ENCODE measurements at regions not wholly inside any gene's neighbourhood (a gene's known extent, or its start where the extent isn't known, plus 50 kb on each side); places are given as distances from the start of the nearest gene placed in this dataset.
"Not testable (repeated sequence)": the region's sequence is repeated elsewhere in the genome, so short reads cannot be mapped to it uniquely, and the experiment has no call there.

- DNase-seq (ENCODE audit: low spot score) = no peak
These were observed 780.4 kb upstream of the SLITRK6 start for GRCh38 chr13:86579662-86580061.

GRCh38 chr13:86581706-86582105 lies 782.5 kb upstream of the SLITRK6 start:
- no peak for DNase-seq (ENCODE audit: low spot score)

GRCh38 chr13:86584301-86584700 lies 785.1 kb upstream of the SLITRK6 start:
- no peak for DNase-seq (ENCODE audit: low spot score)

GRCh38 chr13:86585835-86586234 lies 786.6 kb upstream of the SLITRK6 start:
- no peak for DNase-seq (ENCODE audit: low spot score)

GRCh38 chr13:86591862-86592261 lies 792.6 kb upstream of the SLITRK6 start:
- DNase-seq (ENCODE audit: low spot score) = no peak

- DNase-seq (ENCODE audit: low spot score) = no peak
These were observed 802.1 kb upstream of the SLITRK6 start for GRCh38 chr13:86601351-86601750.

- no peak for DNase-seq (ENCODE audit: low spot score)
These were observed 807.0 kb upstream of the SLITRK6 start for GRCh38 chr13:86606264-86606663.

GRCh38 chr13:86608701-86609100 lies 809.5 kb upstream of the SLITRK6 start:
- no peak for DNase-seq (ENCODE audit: low spot score)

- DNase-seq (ENCODE audit: low spot score) = no peak
These were observed 834.1 kb upstream of the SLITRK6 start for GRCh38 chr13:86633346-86633745.

GRCh38 chr13:86651171-86651570 lies 852.0 kb upstream of the SLITRK6 start:
- not testable (repeated sequence) for DNase-seq (ENCODE audit: low spot score)

- no peak for DNase-seq (ENCODE audit: low spot score)
These were observed 853.8 kb upstream of the SLITRK6 start for GRCh38 chr13:86653009-86653408.

GRCh38 chr13:86655561-86655960 lies 856.3 kb upstream of the SLITRK6 start:
- no peak for DNase-seq (ENCODE audit: low spot score)

- no peak for DNase-seq (ENCODE audit: low spot score)
These were observed 860.9 kb upstream of the SLITRK6 start for GRCh38 chr13:86660090-86660489.

- no peak for DNase-seq (ENCODE audit: low spot score)
These were observed 866.6 kb upstream of the SLITRK6 start for GRCh38 chr13:86665842-86666241.

- no peak for DNase-seq (ENCODE audit: low spot score)
These were observed 874.8 kb upstream of the SLITRK6 start for GRCh38 chr13:86673931-86674431.

GRCh38 chr13:86681223-86681622 lies 882.0 kb upstream of the SLITRK6 start:
- DNase-seq (ENCODE audit: low spot score) = no peak

- no peak for DNase-seq (ENCODE audit: low spot score)
These were observed 885.2 kb upstream of the SLITRK6 start for GRCh38 chr13:86684402-86684801.

- no peak for DNase-seq (ENCODE audit: low spot score)
These were observed 890.7 kb upstream of the SLITRK6 start for GRCh38 chr13:86689911-86690310.

- no peak for DNase-seq (ENCODE audit: low spot score)
These were observed 893.1 kb upstream of the SLITRK6 start for GRCh38 chr13:86692291-86692690.

- no peak for DNase-seq (ENCODE audit: low spot score)
These were observed 910.8 kb upstream of the SLITRK6 start for GRCh38 chr13:86710013-86710412.

GRCh38 chr13:86710896-86711295 lies 911.7 kb upstream of the SLITRK6 start:
- no peak for DNase-seq (ENCODE audit: low spot score)

GRCh38 chr13:86714495-86714894 lies 915.3 kb upstream of the SLITRK6 start:
- DNase-seq (ENCODE audit: low spot score) = no peak

GRCh38 chr13:86725105-86725504 lies 925.9 kb upstream of the SLITRK6 start:
- DNase-seq (ENCODE audit: low spot score) = no peak

GRCh38 chr13:86729206-86729605 lies 930.0 kb upstream of the SLITRK6 start:
- DNase-seq (ENCODE audit: low spot score) = no peak

GRCh38 chr13:86731987-86732386 lies 932.8 kb upstream of the SLITRK6 start:
- no peak for DNase-seq (ENCODE audit: low spot score)
